ENCODE measurements at regions not wholly inside any gene's neighbourhood (a gene's known extent, or its start where the extent isn't known, plus 50 kb on each side); places are given as distances from the start of the nearest gene placed in this dataset.

DNA sequence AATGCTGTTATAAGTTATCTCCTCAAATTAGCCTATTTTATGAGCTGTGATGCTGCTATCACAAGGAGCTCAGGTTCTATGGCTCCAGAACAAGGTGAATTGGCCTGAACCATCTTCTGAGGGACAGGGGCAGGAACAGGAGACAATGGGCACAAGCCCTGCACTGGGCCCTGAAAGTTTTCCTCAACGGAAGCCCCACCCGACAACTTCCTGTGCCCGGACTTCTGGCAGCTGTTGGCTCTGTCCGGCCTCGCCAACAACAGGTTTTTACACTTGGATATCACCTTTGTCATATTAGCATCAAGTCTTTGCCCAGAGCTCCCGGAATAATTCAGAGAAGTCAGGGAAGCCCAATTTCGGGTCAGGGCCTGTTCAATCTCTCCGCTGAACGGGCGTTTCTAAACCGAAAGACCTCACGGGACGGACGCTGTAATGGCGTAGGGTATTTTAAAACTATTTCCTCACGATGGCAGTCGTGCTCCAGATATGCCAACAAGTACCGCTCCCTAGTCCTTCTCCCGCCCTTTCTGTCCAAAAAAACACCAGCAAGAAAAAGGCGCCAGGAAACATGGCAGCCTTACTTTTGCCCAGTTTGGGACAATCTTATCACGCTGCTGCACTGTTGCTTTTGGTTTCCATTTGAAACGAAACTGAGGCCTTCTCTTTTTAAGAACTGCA lies 201.0 kb upstream of the STK26 start:
- H3K4me1 ChIP-seq = no peaks in the 10 kb centered on the region
- WGBS, 2 donors = 54 to 70% methylated on average over 21 to 22 of the region's 22 CpGs
- peak overlapping the region in 1 of 2 donors; percentile 20 for H3K4me3 ChIP-seq
- intact Hi-C loops (cut with DNase I; ENCODE audit: low total_unique reads) = no loop called here
- no peaks in the 10 kb centered on the region for H3K27me3 ChIP-seq
- no peak overlapping the region for H3K27ac ChIP-seq
- H3K9me3 ChIP-seq = no peaks in the 10 kb centered on the region
- DNase-seq = no peak
- TF ChIP-seq POLR2A (IDR thresholded peaks at IDR 0.05) = no peak
- TF ChIP-seq, protein P1, sequence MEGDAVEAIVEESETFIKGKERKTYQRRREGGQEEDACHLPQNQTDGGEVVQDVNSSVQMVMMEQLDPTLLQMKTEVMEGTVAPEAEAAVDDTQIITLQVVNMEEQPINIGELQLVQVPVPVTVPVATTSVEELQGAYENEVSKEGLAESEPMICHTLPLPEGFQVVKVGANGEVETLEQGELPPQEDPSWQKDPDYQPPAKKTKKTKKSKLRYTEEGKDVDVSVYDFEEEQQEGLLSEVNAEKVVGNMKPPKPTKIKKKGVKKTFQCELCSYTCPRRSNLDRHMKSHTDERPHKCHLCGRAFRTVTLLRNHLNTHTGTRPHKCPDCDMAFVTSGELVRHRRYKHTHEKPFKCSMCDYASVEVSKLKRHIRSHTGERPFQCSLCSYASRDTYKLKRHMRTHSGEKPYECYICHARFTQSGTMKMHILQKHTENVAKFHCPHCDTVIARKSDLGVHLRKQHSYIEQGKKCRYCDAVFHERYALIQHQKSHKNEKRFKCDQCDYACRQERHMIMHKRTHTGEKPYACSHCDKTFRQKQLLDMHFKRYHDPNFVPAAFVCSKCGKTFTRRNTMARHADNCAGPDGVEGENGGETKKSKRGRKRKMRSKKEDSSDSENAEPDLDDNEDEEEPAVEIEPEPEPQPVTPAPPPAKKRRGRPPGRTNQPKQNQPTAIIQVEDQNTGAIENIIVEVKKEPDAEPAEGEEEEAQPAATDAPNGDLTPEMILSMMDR (IDR thresholded peaks at IDR 0.05) = no peak
- H3K36me3 ChIP-seq (ENCODE audit: low read depth, missing control alignments) = no peaks in the 10 kb centered on the region

DNA sequence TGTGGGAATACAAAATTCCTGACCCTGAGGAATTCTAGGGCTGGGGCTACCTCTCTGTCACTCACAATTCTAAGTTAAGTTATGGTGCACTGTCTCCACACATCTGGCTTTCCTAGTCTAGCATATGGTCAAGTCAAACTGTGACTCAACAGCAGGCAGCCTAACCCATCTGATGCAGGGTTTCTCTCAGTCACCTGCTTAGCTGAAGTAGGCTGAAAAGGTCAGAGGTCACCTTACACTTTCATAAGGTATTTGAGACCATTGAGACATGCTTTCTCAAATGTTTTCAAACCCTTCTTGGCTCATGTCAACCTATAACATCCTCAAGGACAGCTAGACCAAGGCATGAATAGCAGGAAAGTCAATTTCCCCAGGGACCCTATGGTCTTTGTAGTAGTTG lies 196.5 kb upstream of the STK26 start:
- H3K36me3 ChIP-seq (ENCODE audit: low read depth, missing control alignments) = no peaks in the 10 kb centered on the region
- no peaks in the 10 kb centered on the region for H3K27me3 ChIP-seq
- H3K4me1 ChIP-seq = no peaks in the 10 kb centered on the region
- intact Hi-C loops (cut with DNase I; ENCODE audit: low total_unique reads) = no loop called here
- no peaks in the 10 kb centered on the region for H3K9me3 ChIP-seq
- H3K27ac ChIP-seq = no peak overlapping the region
- DNase-seq = no peak
- TF ChIP-seq, protein P1 (IDR thresholded peaks at IDR 0.05) = no peak
- no peak for TF ChIP-seq POLR2A (IDR thresholded peaks at IDR 0.05)
- H3K4me3 ChIP-seq = no peak overlapping the region

DNA sequence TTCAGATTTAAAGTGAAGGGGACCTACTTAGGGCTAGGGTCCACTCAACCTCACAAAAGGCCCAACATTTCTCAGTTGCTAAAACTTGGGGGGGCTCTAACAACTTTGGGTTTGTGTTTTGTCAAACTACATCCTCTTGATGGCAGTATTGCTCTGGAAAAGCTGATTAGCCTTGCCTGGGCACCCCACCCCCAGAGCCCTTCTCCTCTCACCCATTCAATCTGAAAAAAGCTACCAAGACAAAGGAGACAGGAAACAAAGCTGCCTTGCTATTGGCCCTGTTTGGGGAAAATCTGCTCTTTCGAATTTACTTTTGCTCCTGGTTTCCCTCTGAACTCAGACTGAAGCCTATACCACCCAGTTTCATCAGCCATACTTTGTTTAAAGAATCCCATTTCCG lies 195.2 kb upstream of the STK26 start:
- Histone ChIP-seq H3K27me3 (no peaks in the 10 kb centered on the region), H3K4me3 (no peak overlapping the region), H3K27ac (no peak overlapping the region), H3K9me3 (no peaks in the 10 kb centered on the region), H3K36me3 (ENCODE audit: low read depth, missing control alignments) (no peaks in the 10 kb centered on the region), H3K4me1 (no peaks in the 10 kb centered on the region)
- intact Hi-C loops (cut with DNase I; ENCODE audit: low total_unique reads) = no loop called here
- WGBS, 2 donors = 75 to 76% methylated on average over 2 of the region's 2 CpGs
- no peak for DNase-seq
- TF ChIP-seq, protein P1 (IDR thresholded peaks at IDR 0.05) = no peak
- TF ChIP-seq POLR2A (IDR thresholded peaks at IDR 0.05) = no peak

GRCh38 chrX:131828482-131828881 lies 194.6 kb upstream of the STK26 start:
- H3K27me3 ChIP-seq = no peaks in the 10 kb centered on the region
- intact Hi-C loops (cut with DNase I; ENCODE audit: low total_unique reads) = no loop called here
- H3K4me3 ChIP-seq = no peak overlapping the region
- H3K9me3 ChIP-seq = no peaks in the 10 kb centered on the region
- no peaks in the 10 kb centered on the region for H3K36me3 ChIP-seq (ENCODE audit: low read depth, missing control alignments)
- no peak for DNase-seq
- no peaks in the 10 kb centered on the region for H3K4me1 ChIP-seq
- H3K27ac ChIP-seq = no peak overlapping the region
- no peak for TF ChIP-seq POLR2A (IDR thresholded peaks at IDR 0.05)
- TF ChIP-seq, protein P1 (IDR thresholded peaks at IDR 0.05) = no peak
